ENCODE measurements at regions not wholly inside any gene's neighbourhood (a gene's known extent, or its start where the extent isn't known, plus 50 kb on each side); places are given as distances from the start of the nearest gene placed in this dataset.

GRCh38 chr20:50303573-50304500, 113.2 kb downstream of the CEBPB start:
- no peak for DNase-seq

GRCh38 chr20:50304501-50304856, 113.8 kb downstream of the CEBPB start:
- DNase-seq, result no peak

- no peak for DNase-seq
These were observed 114.4 kb downstream of the CEBPB start for GRCh38 chr20:50304923-50305635.

GRCh38 chr20:50305636-50306477, 115.2 kb downstream of the CEBPB start:
- DNase-seq, result peak; percentile 29

GRCh38 chr20:50306478-50307423, 116.1 kb downstream of the CEBPB start:
- no peak for DNase-seq

- no peak for DNase-seq
These were observed 117.5 kb downstream of the CEBPB start for GRCh38 chr20:50308166-50308512.

- DNase-seq, result no peak
These were observed 118.1 kb downstream of the CEBPB start for GRCh38 chr20:50308513-50309279.

GRCh38 chr20:50309280-50309763, 118.7 kb downstream of the CEBPB start:
- no peak for DNase-seq

- no peak for DNase-seq
These were observed 119.4 kb downstream of the CEBPB start for GRCh38 chr20:50309764-50310672.

- DNase-seq, result no peak
These were observed 120.0 kb downstream of the CEBPB start for GRCh38 chr20:50310673-50311051.

- DNase-seq, result no peak
These were observed 120.8 kb downstream of the CEBPB start for GRCh38 chr20:50311308-50312001.

- no peak for DNase-seq
These were observed 121.5 kb downstream of the CEBPB start for GRCh38 chr20:50312002-50312681.

- DNase-seq, result no peak
These were observed 122.3 kb downstream of the CEBPB start for GRCh38 chr20:50312682-50313521.

GRCh38 chr20:50313522-50313820, 122.8 kb downstream of the CEBPB start:
- no peak for DNase-seq

GRCh38 chr20:50313827-50314677, 123.4 kb downstream of the CEBPB start:
- DNase-seq, result no peak

- no peak for DNase-seq
These were observed 124.2 kb downstream of the CEBPB start for GRCh38 chr20:50314678-50315335.
